ENCODE measurements at regions not wholly inside any gene's neighbourhood (a gene's known extent, or its start where the extent isn't known, plus 50 kb on each side); places are given as distances from the start of the nearest gene placed in this dataset.

DNA sequence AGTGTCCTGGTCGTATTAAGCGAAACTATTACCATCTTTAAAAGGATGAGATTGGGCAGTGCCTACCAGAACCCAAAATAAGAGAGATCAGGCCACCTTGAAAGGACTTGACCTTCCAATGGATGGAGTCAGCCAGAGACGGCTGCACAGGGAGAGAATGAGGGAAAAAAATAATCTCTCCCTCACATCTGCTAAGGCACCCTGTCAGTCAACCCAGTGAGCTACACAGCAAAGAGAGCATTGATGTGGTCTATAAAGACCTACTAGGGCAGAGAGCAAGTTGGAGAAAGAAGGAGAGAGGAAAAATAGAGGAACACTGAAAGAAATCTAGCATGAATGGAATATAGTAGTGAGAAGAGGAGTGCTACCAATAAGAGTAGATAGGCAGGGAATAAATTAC, 68.0 kb upstream of the FTMT start:
- no peak overlapping the region for H3K4me3 ChIP-seq (ENCODE audit: low read depth, low read length)
- no peak for DNase-seq (ENCODE audit: low read depth, low spot score)
- in situ Hi-C loops (cut with HindIII; ENCODE audit: low sequenced_read_pairs), result no loop called here
- TF ChIP-seq, protein P1, sequence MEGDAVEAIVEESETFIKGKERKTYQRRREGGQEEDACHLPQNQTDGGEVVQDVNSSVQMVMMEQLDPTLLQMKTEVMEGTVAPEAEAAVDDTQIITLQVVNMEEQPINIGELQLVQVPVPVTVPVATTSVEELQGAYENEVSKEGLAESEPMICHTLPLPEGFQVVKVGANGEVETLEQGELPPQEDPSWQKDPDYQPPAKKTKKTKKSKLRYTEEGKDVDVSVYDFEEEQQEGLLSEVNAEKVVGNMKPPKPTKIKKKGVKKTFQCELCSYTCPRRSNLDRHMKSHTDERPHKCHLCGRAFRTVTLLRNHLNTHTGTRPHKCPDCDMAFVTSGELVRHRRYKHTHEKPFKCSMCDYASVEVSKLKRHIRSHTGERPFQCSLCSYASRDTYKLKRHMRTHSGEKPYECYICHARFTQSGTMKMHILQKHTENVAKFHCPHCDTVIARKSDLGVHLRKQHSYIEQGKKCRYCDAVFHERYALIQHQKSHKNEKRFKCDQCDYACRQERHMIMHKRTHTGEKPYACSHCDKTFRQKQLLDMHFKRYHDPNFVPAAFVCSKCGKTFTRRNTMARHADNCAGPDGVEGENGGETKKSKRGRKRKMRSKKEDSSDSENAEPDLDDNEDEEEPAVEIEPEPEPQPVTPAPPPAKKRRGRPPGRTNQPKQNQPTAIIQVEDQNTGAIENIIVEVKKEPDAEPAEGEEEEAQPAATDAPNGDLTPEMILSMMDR (IDR thresholded peaks at IDR 0.05; ENCODE audit: low read depth, low read length), result no peak

DNA sequence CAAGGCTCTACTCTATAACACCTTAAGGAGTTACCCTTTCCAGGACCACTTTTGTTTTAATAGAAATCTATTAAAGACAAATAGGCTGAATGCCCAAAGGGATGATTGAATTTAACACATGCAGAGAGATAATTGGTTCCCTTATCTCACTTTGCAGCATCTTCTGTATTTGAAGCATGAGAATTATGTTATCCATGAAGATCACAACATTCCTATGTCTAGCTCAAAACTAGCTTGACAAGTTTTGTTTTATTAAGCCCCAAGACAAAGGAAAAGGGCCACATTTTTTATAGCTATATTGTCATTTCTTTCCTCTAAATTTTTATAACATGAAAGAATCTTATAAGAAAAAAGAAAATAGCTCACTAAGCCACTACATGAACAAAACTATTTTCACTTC, 57.9 kb upstream of the FTMT start:
- TF ChIP-seq, protein P1 (IDR thresholded peaks at IDR 0.05; ENCODE audit: low read depth, low read length), result no peak
- DNase-seq (ENCODE audit: low read depth, low spot score), result no peak
- in situ Hi-C loops (cut with HindIII; ENCODE audit: low sequenced_read_pairs), result no loop called here
- H3K4me3 ChIP-seq (ENCODE audit: low read depth, low read length), result no peak overlapping the region

DNA sequence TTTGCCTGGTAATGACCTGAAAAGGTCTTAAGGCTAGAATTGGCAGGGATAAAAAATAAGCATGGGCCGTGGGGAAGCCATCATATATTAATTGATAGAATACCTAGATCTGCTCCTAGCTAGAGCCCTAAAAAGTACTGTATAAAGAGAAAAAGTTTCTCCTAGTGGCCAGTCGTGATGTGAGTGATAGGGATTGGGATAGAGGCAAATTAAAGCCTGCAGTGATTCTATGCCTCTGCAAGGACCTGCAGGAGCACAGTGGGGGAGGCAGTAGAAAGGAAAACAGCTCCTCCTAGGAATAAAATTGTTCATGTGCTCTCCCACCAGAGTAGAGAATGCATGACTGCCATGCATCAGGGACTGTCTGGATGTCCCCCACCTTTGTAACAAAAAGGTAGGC, 56.2 kb upstream of the FTMT start:
- no peak for DNase-seq (ENCODE audit: low read depth, low spot score)
- in situ Hi-C loops (cut with HindIII; ENCODE audit: low sequenced_read_pairs), result no loop called here
- TF ChIP-seq, protein P1 (IDR thresholded peaks at IDR 0.05; ENCODE audit: low read depth, low read length), result no peak
- H3K4me3 ChIP-seq (ENCODE audit: low read depth, low read length), result no peak overlapping the region

DNA sequence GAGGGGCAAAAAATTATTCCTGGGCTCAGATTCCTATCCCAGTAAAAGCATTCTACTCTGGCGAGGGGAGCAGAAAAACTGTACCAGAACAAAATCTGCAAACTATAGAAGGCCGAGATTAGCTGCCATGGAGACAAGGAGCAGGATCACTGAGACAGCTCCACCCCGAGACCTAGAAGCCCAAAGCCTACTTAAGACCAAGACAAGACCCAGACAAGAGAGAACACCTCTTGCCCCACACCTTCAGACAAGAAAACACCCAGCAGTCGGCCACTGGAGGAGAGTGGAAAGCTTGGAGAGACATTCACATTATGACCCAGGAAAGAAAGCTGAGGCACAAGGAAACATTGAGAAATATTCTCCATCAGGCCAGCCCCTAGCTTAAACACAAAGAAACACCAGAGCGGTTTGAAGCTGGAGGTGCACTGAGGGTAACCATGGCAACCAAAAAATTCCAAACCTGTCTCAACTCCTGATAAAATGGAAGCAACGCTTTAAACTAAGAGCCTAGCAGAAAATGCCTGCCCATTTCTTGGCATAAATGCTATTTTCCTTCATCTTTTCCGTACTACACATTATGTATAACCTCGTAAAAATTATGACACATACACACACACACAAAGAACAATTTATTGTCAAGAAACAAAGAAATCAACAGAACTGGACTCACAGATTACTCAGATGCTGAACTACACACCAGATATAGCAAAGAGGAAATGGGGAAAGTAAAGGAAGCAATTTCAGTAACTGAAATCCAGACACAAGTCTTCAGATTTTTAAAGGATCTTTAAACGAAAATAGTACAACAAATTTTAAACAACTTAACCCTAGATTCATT, 53.8 kb upstream of the FTMT start:
- in situ Hi-C loops (cut with HindIII; ENCODE audit: low sequenced_read_pairs), result no loop called here
- TF ChIP-seq, protein P1 (IDR thresholded peaks at IDR 0.05; ENCODE audit: low read depth, low read length), result no peak
- no peak overlapping the region for H3K4me3 ChIP-seq (ENCODE audit: low read depth, low read length)
- no peak for DNase-seq (ENCODE audit: low read depth, low spot score)

Data from astrocyte of the spinal cord (primary cell).